ENCODE measurements at regions not wholly inside any gene's neighbourhood (a gene's known extent, or its start where the extent isn't known, plus 50 kb on each side); places are given as distances from the start of the nearest gene placed in this dataset.

DNA sequence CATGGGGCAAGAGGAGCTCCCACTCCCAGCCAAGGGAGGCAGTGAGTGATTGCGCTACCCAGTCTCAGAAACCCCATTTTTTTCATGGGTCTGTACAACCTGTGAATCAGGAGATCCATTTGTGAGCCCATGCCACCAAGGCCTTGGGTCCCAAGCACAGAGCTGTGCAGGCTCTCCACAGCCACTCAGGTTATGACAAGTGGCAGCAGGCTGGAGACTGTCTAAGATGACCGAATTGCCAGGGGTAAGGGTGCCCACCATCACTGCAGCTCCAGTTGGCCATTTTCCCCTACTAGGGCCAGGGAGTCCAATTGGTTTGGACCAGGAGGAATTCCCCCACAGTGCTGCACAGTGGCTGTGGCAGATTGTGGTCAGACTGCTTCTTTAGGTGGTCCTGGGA, 407.5 kb upstream of the KLHL4 start:
- H3K9ac ChIP-seq (ENCODE audit: low read length), result no peak overlapping the region
- no peaks in the 10 kb centered on the region for H3K79me2 ChIP-seq (replicated peaks; ENCODE audit: insufficient read depth, low read length)
- TF ChIP-seq, protein P1, sequence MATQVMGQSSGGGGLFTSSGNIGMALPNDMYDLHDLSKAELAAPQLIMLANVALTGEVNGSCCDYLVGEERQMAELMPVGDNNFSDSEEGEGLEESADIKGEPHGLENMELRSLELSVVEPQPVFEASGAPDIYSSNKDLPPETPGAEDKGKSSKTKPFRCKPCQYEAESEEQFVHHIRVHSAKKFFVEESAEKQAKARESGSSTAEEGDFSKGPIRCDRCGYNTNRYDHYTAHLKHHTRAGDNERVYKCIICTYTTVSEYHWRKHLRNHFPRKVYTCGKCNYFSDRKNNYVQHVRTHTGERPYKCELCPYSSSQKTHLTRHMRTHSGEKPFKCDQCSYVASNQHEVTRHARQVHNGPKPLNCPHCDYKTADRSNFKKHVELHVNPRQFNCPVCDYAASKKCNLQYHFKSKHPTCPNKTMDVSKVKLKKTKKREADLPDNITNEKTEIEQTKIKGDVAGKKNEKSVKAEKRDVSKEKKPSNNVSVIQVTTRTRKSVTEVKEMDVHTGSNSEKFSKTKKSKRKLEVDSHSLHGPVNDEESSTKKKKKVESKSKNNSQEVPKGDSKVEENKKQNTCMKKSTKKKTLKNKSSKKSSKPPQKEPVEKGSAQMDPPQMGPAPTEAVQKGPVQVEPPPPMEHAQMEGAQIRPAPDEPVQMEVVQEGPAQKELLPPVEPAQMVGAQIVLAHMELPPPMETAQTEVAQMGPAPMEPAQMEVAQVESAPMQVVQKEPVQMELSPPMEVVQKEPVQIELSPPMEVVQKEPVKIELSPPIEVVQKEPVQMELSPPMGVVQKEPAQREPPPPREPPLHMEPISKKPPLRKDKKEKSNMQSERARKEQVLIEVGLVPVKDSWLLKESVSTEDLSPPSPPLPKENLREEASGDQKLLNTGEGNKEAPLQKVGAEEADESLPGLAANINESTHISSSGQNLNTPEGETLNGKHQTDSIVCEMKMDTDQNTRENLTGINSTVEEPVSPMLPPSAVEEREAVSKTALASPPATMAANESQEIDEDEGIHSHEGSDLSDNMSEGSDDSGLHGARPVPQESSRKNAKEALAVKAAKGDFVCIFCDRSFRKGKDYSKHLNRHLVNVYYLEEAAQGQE (IDR thresholded peaks at IDR 0.05; ENCODE audit: borderline replicate concordance), result no peak
- no peak for TF ChIP-seq SMC3 (conservative IDR thresholded peaks at IDR 0.05; ENCODE audit: poor library complexity)
- no peak for TF ChIP-seq EZH2 (IDR thresholded peaks at IDR 0.05; ENCODE audit: borderline replicate concordance, insufficient read depth, low read length, poor library complexity, severe bottlenecking)
- TF ChIP-seq EP300 (conservative IDR thresholded peaks at IDR 0.05; ENCODE audit: poor library complexity, severe bottlenecking), result no peak
- TF ChIP-seq, protein P2, sequence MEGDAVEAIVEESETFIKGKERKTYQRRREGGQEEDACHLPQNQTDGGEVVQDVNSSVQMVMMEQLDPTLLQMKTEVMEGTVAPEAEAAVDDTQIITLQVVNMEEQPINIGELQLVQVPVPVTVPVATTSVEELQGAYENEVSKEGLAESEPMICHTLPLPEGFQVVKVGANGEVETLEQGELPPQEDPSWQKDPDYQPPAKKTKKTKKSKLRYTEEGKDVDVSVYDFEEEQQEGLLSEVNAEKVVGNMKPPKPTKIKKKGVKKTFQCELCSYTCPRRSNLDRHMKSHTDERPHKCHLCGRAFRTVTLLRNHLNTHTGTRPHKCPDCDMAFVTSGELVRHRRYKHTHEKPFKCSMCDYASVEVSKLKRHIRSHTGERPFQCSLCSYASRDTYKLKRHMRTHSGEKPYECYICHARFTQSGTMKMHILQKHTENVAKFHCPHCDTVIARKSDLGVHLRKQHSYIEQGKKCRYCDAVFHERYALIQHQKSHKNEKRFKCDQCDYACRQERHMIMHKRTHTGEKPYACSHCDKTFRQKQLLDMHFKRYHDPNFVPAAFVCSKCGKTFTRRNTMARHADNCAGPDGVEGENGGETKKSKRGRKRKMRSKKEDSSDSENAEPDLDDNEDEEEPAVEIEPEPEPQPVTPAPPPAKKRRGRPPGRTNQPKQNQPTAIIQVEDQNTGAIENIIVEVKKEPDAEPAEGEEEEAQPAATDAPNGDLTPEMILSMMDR (IDR thresholded peaks at IDR 0.05; ENCODE audit: poor library complexity, severe bottlenecking), result no peak
- no peak for TF ChIP-seq POLR2AphosphoS5 (IDR thresholded peaks at IDR 0.05)
- no peak for TF ChIP-seq TAF1 (IDR thresholded peaks at IDR 0.05; ENCODE audit: low read depth)
- TF ChIP-seq MXI1 (conservative IDR thresholded peaks at IDR 0.05; ENCODE audit: poor library complexity, severe bottlenecking), result no peak
- TF ChIP-seq RAD21 (conservative IDR thresholded peaks at IDR 0.05), result no peak
- H3K27me3 ChIP-seq (ENCODE audit: insufficient read depth, low read depth, low read length), result no peaks in the 10 kb centered on the region
- no peaks in the 10 kb centered on the region for H4K20me1 ChIP-seq (ENCODE audit: insufficient read depth)
- no peak overlapping the region for H3K27ac ChIP-seq (ENCODE audit: low read length)
- H3K9me3 ChIP-seq (ENCODE audit: low read length), result no peaks in the 10 kb centered on the region
- H3K36me3 ChIP-seq (ENCODE audit: insufficient read depth, low read length), result no peaks in the 10 kb centered on the region
- H3F3A ChIP-seq (ENCODE audit: insufficient read depth, low read length, poor library complexity, severe bottlenecking), result no peaks in the 10 kb centered on the region
- no peaks in the 10 kb centered on the region for H3K9me2 ChIP-seq (ENCODE audit: insufficient read depth, low read length)
- H3K4me2 ChIP-seq (ENCODE audit: low read length), result no peak overlapping the region
- no peak overlapping the region for H3K4me3 ChIP-seq (ENCODE audit: low read length)
- no peak overlapping the region for H2AFZ ChIP-seq (ENCODE audit: low read depth, low read length)

- H4K20me1 ChIP-seq (ENCODE audit: insufficient read depth), result no peaks in the 10 kb centered on the region
- H2AFZ ChIP-seq (ENCODE audit: low read depth, low read length), result no peak overlapping the region
- no peaks in the 10 kb centered on the region for H3K9me2 ChIP-seq (ENCODE audit: insufficient read depth, low read length)
- no peak overlapping the region for H3K27ac ChIP-seq (ENCODE audit: low read length)
- no peaks in the 10 kb centered on the region for H3K36me3 ChIP-seq (ENCODE audit: insufficient read depth, low read length)
- no peak overlapping the region for H3K4me3 ChIP-seq (ENCODE audit: low read length)
- H3F3A ChIP-seq (ENCODE audit: insufficient read depth, low read length, poor library complexity, severe bottlenecking), result no peaks in the 10 kb centered on the region
- no peaks in the 10 kb centered on the region for H3K27me3 ChIP-seq (ENCODE audit: insufficient read depth, low read depth, low read length)
- H3K4me2 ChIP-seq (ENCODE audit: low read length), result no peak overlapping the region
- H3K9ac ChIP-seq (ENCODE audit: low read length), result no peak overlapping the region
- no peaks in the 10 kb centered on the region for H3K79me2 ChIP-seq (replicated peaks; ENCODE audit: insufficient read depth, low read length)
- TF ChIP-seq, protein P2 (IDR thresholded peaks at IDR 0.05; ENCODE audit: poor library complexity, severe bottlenecking), result no peak
- TF ChIP-seq EP300 (conservative IDR thresholded peaks at IDR 0.05; ENCODE audit: poor library complexity, severe bottlenecking) (no peak), SMC3 (conservative IDR thresholded peaks at IDR 0.05; ENCODE audit: poor library complexity) (no peak), RAD21 (conservative IDR thresholded peaks at IDR 0.05) (no peak), TAF1 (IDR thresholded peaks at IDR 0.05; ENCODE audit: low read depth) (no peak), POLR2AphosphoS5 (IDR thresholded peaks at IDR 0.05) (no peak), MXI1 (conservative IDR thresholded peaks at IDR 0.05; ENCODE audit: poor library complexity, severe bottlenecking) (no peak), EZH2 (IDR thresholded peaks at IDR 0.05; ENCODE audit: borderline replicate concordance, insufficient read depth, low read length, poor library complexity, severe bottlenecking) (no peak)
- TF ChIP-seq, protein P1 (IDR thresholded peaks at IDR 0.05; ENCODE audit: borderline replicate concordance), result no peak
- H3K9me3 ChIP-seq (ENCODE audit: low read length), result no peaks in the 10 kb centered on the region
These were observed 376.7 kb upstream of the KLHL4 start for GRCh38 chrX:87140800-87141483.

Data from neural cell (in vitro differentiated cells).